ENCODE measurements at regions not wholly inside any gene's neighbourhood (a gene's known extent, or its start where the extent isn't known, plus 50 kb on each side); places are given as distances from the start of the nearest gene placed in this dataset.

DNA sequence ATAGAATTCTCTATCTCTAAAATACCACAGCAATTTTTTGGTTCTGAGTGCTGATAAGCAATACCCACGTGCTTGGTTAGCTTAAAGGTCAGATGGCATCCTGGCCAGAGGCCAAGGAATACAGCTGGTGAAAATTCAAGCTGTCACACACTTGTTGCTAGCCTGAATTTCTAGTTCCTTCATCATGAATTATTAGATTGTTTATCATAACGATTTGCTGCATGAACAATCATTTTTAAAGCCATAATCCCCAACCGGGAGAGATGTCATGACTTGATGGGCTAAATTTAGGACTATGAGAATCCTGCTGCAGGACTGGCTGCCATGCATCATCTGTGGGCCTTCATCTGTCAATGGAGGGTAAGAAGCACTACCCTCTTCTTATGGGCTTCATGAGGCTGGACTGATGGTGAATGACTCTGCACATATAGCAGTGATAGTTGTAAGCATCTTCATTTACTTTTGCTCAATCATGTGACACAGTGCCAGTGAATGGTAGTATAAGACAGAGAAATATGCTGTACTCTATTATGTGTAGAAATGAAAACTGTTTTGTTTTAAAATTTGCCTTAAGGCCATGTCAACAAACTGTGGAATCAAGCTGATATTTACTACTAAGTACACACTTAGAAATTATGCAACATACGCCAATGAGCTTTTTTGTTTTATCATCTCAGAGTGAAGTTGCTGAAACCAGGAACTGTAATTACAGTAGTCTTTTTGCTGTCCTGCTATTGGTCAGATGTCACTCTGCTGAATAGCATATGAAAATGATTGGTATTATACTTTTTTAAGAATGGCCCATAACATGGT, 80.5 kb upstream of the RALGPS2 start:
- DNase-seq (ENCODE audit: low read depth): no peak
- in situ Hi-C loops (cut with HindIII; ENCODE audit: low sequenced_read_pairs): no loop called here
- TF ChIP-seq, protein P1, sequence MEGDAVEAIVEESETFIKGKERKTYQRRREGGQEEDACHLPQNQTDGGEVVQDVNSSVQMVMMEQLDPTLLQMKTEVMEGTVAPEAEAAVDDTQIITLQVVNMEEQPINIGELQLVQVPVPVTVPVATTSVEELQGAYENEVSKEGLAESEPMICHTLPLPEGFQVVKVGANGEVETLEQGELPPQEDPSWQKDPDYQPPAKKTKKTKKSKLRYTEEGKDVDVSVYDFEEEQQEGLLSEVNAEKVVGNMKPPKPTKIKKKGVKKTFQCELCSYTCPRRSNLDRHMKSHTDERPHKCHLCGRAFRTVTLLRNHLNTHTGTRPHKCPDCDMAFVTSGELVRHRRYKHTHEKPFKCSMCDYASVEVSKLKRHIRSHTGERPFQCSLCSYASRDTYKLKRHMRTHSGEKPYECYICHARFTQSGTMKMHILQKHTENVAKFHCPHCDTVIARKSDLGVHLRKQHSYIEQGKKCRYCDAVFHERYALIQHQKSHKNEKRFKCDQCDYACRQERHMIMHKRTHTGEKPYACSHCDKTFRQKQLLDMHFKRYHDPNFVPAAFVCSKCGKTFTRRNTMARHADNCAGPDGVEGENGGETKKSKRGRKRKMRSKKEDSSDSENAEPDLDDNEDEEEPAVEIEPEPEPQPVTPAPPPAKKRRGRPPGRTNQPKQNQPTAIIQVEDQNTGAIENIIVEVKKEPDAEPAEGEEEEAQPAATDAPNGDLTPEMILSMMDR (IDR thresholded peaks at IDR 0.05; ENCODE audit: low read depth, low read length, missing control alignments): no peak
- no peak overlapping the region for H3K4me3 ChIP-seq (ENCODE audit: low read depth, low read length)

DNA sequence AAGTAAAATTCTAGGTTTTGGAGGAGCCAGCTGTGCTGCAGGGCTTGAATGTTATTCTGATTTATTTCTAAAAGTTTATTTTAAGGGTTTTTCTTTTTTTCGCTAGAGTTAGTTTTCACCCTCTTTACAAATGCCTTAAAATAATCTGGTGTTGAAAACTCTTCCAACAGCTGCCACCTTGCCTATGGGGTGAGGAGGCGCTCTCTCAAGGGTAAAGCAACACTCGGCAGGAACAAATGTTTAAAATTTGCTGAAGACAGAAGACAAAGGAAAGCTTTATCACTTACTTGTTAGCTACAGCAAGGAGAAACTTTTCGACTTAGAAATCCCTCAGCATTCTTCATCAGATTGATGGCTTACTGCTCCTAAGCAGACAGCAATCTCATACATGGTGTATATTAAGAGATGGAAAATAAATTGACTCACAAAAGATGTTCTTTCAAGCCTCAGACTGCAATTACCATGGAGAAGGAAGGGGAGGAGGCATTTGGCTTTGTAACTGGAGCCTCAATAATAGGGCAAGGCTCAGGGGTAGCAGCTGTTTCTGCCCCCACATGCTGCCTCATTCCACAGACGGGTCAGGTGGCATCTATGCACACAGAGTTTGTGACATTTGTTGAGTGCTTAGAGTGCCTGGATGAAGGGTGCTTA, 79.8 kb upstream of the RALGPS2 start:
- DNase-seq (ENCODE audit: low read depth): no peak
- TF ChIP-seq, protein P1 (IDR thresholded peaks at IDR 0.05; ENCODE audit: low read depth, low read length, missing control alignments): no peak
- H3K4me3 ChIP-seq (ENCODE audit: low read depth, low read length): no peak overlapping the region
- in situ Hi-C loops (cut with HindIII; ENCODE audit: low sequenced_read_pairs): no loop called here

DNA sequence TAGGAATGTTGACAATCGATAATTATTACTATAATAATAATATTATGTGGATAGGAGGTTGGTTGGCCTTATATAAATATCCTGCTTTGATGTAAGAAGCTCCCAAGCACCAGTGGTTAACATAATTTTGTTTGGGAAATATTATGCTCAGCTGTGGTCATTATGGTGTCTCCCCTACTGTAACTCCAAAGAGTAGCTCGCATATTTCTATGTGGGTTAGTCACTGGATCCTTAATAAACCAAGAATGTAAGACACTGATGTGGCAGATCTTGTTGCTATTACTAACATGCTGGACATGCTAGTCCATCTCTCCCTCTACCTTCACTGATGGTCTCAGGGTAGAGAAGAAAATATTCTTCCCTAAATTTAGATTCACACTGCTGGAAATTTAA, 79.2 kb upstream of the RALGPS2 start:
- H3K4me3 ChIP-seq (ENCODE audit: low read depth, low read length): no peak overlapping the region
- peak; percentile 47 for DNase-seq (ENCODE audit: low read depth)
- TF ChIP-seq, protein P1 (IDR thresholded peaks at IDR 0.05; ENCODE audit: low read depth, low read length, missing control alignments): no peak
- in situ Hi-C loops (cut with HindIII; ENCODE audit: low sequenced_read_pairs): no loop called here

DNA sequence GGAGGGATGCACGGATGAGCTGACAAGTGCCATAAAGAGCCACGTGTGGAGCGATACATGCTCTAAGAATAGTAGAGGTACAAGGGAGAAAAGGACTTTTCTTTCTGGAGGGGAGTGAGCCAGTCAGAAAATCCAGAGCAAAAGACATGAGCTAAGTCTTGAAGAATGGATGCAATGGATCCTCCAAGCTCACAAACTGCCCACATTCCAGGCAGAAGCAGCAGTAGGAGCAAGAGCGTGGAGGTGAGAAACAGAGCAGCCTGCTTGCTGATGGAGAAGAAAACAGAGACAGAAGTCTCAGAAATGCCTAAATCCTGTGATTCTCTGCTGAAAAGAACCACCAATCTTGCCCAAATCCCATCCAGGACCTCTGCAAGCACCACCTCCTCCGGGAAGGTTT, 78.2 kb upstream of the RALGPS2 start:
- in situ Hi-C loops (cut with HindIII; ENCODE audit: low sequenced_read_pairs): no loop called here
- TF ChIP-seq, protein P1 (IDR thresholded peaks at IDR 0.05; ENCODE audit: low read depth, low read length, missing control alignments): no peak
- H3K4me3 ChIP-seq (ENCODE audit: low read depth, low read length): no peak overlapping the region
- no peak for DNase-seq (ENCODE audit: low read depth)

DNA sequence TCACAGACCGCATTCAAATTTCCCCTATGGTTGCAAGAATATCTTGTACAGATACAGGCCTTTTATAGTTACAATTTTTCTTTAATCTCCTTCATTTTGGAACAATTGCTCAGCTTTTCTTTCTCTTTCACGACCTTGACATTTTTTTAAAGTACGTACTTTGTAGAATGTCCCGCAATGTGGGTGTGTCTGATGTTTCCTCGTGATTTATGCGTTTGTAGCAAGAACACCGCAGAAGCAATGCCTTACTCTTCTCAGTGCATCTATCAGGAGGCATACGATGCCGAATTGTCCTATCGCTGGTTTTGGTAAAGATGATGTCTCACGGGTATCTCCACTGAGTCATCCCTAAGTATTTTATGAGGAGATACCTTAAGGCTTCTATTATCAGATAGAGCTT, 76.9 kb upstream of the RALGPS2 start:
- TF ChIP-seq, protein P1 (IDR thresholded peaks at IDR 0.05; ENCODE audit: low read depth, low read length, missing control alignments): no peak
- DNase-seq (ENCODE audit: low read depth): no peak
- in situ Hi-C loops (cut with HindIII; ENCODE audit: low sequenced_read_pairs): no loop called here
- no peak overlapping the region for H3K4me3 ChIP-seq (ENCODE audit: low read depth, low read length)

DNA sequence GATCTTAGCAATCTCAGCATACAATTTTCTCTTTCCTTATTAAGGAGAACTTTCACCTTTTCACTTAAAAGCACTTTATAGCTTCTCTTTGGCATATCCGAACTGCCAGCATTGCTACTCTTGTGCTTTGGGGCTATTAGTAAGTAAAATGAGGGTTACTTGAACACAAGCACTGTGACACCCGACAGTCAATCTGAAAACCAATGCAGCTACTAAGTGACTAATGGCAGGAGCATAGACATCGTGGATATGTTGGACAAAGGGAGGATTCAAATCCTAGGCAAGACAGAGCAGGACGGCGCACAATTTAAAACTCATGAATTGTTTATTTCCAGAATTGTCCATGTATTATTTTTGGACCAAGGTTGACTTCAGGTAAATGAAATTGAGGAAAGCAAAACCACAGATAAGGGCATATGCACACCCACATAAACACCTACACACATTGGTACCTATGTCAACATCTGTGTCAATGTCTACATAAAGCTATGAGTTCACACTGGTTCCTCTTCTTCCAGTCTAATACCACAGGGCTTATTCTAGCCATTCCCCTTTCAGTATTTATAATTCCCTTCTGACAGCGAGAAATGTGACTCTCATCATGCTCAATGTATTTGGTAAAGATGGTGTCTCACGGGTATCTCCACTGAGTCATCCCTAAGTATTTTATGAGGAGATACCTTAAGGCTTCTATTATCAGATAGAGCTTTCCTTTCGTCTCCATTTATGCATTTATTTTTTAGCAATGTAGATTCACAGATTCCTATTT, 75.3 kb upstream of the RALGPS2 start:
- no peak overlapping the region for H3K4me3 ChIP-seq (ENCODE audit: low read depth, low read length)
- TF ChIP-seq, protein P1 (IDR thresholded peaks at IDR 0.05; ENCODE audit: low read depth, low read length, missing control alignments): no peak
- in situ Hi-C loops (cut with HindIII; ENCODE audit: low sequenced_read_pairs): no loop called here
- no peak for DNase-seq (ENCODE audit: low read depth)

Data from astrocyte of the cerebellum (primary cell).